Left ventricle myocardium inferior (tissue), 1 donor: ENCODE measurements at regions not wholly inside any gene's neighbourhood (a gene's known extent, or its start where the extent isn't known, plus 50 kb on each side); places are given as distances from the start of the nearest gene placed in this dataset.

Experiments used
- DNase-seq: peaks from one replicate; pipeline ENCODE4 v3.0.0-alpha.2; 2020
- H3K27ac ChIP-seq: fragments of 200-600 bp; replicated peaks from 2 replicates; pipeline ENCODE4 v1.8.0; 2021
- H3K27me3 ChIP-seq: fragments of 200-600 bp; 2 replicates; pipeline ENCODE4 v1.8.0; 2021; ENCODE audit warnings: low read depth
- H3K36me3 ChIP-seq: fragments of 200-600 bp; 2 replicates; pipeline ENCODE4 v1.8.0; 2021
- H3K4me1 ChIP-seq: fragments of 200-600 bp; 2 replicates; pipeline ENCODE4 v1.8.0; 2021
- H3K4me3 ChIP-seq: fragments of 200-600 bp; 2 replicates; pipeline ENCODE4 v1.8.0; 2021; ENCODE audit warnings: mild to moderate bottlenecking, moderate library complexity
- H3K9me3 ChIP-seq: fragments of 200-600 bp; replicated peaks from 2 replicates; pipeline ENCODE4 v1.8.0; 2021
- intact Hi-C: fragments of 100-400 bp; cut with micrococcal nuclease; formaldehyde crosslinking; loops from one replicate; pipeline ENCODE4 v1.11.0; 2022
- TF ChIP-seq, protein P1 (sequence below): fragments of 200-600 bp; IDR thresholded peaks from 2 replicates; pipeline ENCODE4 v1.8.0; 2021; ENCODE audit warnings: antibody characterized with exemption, mild to moderate bottlenecking, borderline replicate concordance
- donor health status: DM: no; HTN: yes; CAD: no; lungs with severe emphysema.

GRCh38 chr1:209218981-209219380, 364.5 kb upstream of the CAMK1G start:
- intact Hi-C loops, result no loop called here
- DNase-seq, result no peak
- H3K27ac ChIP-seq, result no peak overlapping the region
- H3K36me3 ChIP-seq, result no peaks in the 10 kb centered on the region
- H3K4me3 ChIP-seq, result no peak overlapping the region
- H3K4me1 ChIP-seq, result no peaks in the 10 kb centered on the region
- TF ChIP-seq, protein P1, sequence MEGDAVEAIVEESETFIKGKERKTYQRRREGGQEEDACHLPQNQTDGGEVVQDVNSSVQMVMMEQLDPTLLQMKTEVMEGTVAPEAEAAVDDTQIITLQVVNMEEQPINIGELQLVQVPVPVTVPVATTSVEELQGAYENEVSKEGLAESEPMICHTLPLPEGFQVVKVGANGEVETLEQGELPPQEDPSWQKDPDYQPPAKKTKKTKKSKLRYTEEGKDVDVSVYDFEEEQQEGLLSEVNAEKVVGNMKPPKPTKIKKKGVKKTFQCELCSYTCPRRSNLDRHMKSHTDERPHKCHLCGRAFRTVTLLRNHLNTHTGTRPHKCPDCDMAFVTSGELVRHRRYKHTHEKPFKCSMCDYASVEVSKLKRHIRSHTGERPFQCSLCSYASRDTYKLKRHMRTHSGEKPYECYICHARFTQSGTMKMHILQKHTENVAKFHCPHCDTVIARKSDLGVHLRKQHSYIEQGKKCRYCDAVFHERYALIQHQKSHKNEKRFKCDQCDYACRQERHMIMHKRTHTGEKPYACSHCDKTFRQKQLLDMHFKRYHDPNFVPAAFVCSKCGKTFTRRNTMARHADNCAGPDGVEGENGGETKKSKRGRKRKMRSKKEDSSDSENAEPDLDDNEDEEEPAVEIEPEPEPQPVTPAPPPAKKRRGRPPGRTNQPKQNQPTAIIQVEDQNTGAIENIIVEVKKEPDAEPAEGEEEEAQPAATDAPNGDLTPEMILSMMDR, result no peak
- peaks cover 14% of the 10 kb centered on the region for H3K9me3 ChIP-seq
- peaks cover 35% of the 10 kb centered on the region for H3K27me3 ChIP-seq

DNA sequence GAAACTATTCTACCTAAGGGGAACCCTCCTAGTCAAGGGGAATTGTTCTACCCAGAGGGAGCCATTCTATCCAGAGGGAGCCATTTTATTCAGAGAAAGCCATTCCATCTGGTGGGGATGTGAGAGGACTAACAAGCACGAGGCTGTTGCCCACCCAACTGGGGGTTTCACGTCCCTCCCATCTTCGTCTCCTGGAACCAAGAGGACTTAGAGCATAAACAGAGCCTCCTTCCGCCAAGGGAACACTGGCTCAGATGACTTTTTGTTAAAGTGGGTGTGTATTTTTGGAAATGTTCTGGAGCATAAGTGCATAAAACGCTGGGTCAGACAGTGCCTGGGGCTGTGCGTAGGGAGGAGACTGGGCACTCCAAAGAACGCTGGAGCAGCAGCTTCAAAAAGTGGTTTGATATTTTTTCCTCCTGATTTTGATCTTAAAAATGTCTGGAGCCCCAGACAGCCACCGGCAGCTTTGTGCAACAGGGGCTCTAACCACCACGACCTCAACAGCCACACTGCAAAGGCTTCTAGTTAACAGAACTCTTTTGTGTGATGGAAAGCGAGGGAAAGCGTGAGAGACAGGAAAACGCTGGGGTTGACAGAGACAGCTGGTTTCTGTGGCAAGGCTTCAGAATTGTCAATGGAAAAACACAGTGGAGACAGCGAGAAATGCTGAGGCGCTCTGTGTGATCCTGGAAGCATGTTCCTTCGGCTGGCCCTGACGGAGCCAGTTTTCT, 363.6 kb upstream of the CAMK1G start:
- H3K36me3 ChIP-seq, result no peaks in the 10 kb centered on the region
- H3K27ac ChIP-seq, result peak overlapping the region; percentile 42
- no peak for DNase-seq
- no peaks in the 10 kb centered on the region for H3K4me1 ChIP-seq
- intact Hi-C loops, result no loop called here
- peaks cover 14% of the 10 kb centered on the region for H3K9me3 ChIP-seq
- H3K27me3 ChIP-seq, result peaks cover 27% of the 10 kb centered on the region
- H3K4me3 ChIP-seq, result peak overlapping the region; percentile 24
- TF ChIP-seq, protein P1, result no peak

DNA sequence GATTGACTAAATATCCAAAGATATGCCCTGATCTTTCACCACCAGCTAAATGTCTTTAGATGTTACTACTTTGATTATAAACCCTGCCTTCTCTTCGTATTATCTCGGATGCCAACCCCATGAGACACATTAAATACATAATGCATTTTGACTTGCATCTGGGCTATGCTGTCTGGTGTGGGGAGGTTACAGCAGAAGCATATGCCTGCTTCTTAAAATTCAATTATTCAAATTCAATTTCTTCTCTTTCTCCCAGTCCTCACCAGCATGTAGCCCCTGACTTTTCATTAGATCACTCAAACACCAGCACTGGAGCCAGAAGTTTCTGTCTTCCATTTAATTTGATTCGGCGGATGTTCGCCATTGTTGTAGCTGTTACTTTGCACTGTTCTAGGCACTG, 360.7 kb upstream of the CAMK1G start:
- Histone ChIP-seq H3K4me3 (no peak overlapping the region), H3K4me1 (no peaks in the 10 kb centered on the region), H3K9me3 (peaks cover 4% of the 10 kb centered on the region), H3K36me3 (no peaks in the 10 kb centered on the region), H3K27me3 (peaks cover 19% of the 10 kb centered on the region), H3K27ac (no peak overlapping the region)
- intact Hi-C loops, result no loop called here
- TF ChIP-seq, protein P1, result no peak
- DNase-seq, result no peak

- no peaks in the 10 kb centered on the region for H3K4me1 ChIP-seq
Measured at GRCh38 chr1:209223791-209224190, 359.7 kb upstream of the CAMK1G start.

DNA sequence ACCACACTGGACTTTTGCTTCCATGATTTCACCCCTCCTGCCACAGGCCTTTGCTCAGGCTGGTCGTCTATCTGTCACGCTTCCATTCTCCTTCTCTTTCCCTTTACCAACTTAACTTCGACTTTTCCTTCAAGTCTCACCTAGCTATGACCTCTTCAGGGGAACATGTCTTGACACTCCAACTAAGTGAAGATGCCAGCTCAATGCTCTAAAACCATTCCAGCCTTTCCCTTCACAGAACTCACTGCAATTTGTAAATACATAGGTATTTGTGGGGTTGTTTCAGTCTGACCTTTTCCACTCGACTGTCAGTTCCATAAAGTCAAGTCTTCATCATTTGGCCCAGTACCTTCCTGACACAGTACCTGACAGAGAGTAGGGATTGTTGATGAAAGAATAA, 358.6 kb upstream of the CAMK1G start:
- Histone ChIP-seq H3K4me1 (no peaks in the 10 kb centered on the region), H3K9me3 (peaks cover 1% of the 10 kb centered on the region), H3K4me3 (no peak overlapping the region), H3K36me3 (no peaks in the 10 kb centered on the region), H3K27me3 (peaks cover 39% of the 10 kb centered on the region), H3K27ac (no peak overlapping the region)
- TF ChIP-seq, protein P1, result no peak
- intact Hi-C loops, result no loop called here
- DNase-seq, result no peak

More at GRCh38 chr1:209223791-209224190, 359.7 kb upstream of the CAMK1G start:
- intact Hi-C loops, result no loop called here
- no peak for DNase-seq
- TF ChIP-seq, protein P1, result no peak
- peaks cover 28% of the 10 kb centered on the region for H3K27me3 ChIP-seq
- H3K27ac ChIP-seq, result no peak overlapping the region
- no peaks in the 10 kb centered on the region for H3K36me3 ChIP-seq
- H3K9me3 ChIP-seq, result no peaks in the 10 kb centered on the region
- no peak overlapping the region for H3K4me3 ChIP-seq
